PC-3 (cell line): ENCODE measurements at regions not wholly inside any gene's neighbourhood (a gene's known extent, or its start where the extent isn't known, plus 50 kb on each side); places are given as distances from the start of the nearest gene placed in this dataset.

Source experiments
- ATAC-seq: fragments of 200-7000 bp; cut with Tn5 transposase; 2 replicates; pipeline ENCODE4 v1.9.1; 2020; ENCODE audit warnings: mild to moderate bottlenecking, moderate library complexity
- BruUV-seq: library from RNA; stranded (reverse); fragments of 400-500 nt; replicated peaks from 2 replicates; lab custom pipeline; 2021; lab: Mats Ljungman, UMichigan
- CTCF ChIA-PET: fragments of 300-600 bp; sonication (Branson Sonifier 250); formaldehyde crosslinking; loops from one replicate; lab custom pipeline; 2022; ENCODE audit warnings: antibody characterized with exemption; lab: Charles Lee
- POLR2A ChIA-PET: fragments of 300-600 bp; sonication (Branson Sonifier 250); formaldehyde crosslinking; loops from one replicate; lab custom pipeline; 2022; ENCODE audit warnings: antibody characterized with exemption; ENCODE audit not compliant: unreplicated experiment; lab: Charles Lee
- DNase-seq: peaks from one replicate; pipeline ENCODE4 v3.0.0-alpha.2; 2015
- H2AFZ ChIP-seq: fragments of 300-600 bp; sonication (generic); 2 replicates; pipeline ENCODE4 v1.6.0; 2016; ENCODE audit warnings: antibody characterized with exemption, low read length
- H3F3A ChIP-seq: fragments of 300-600 bp; sonication (generic); one replicate; pipeline ENCODE4 v1.6.0; 2017; ENCODE audit warnings: antibody characterized with exemption, low read length, control low read depth, mild to moderate bottlenecking; ENCODE audit not compliant: unreplicated experiment
- H3K27ac ChIP-seq: fragments of 300-600 bp; sonication (generic); 2 replicates; pipeline ENCODE4 v1.5.1; 2016; ENCODE audit warnings: mild to moderate bottlenecking, low read length
- H3K27me3 ChIP-seq: fragments of 300-600 bp; sonication (generic); 2 replicates; pipeline ENCODE4 v1.6.1; 2016; ENCODE audit warnings: low read length, mixed read lengths
- H3K36me3 ChIP-seq: fragments of 300-600 bp; sonication (generic); 2 replicates; pipeline ENCODE4 v1.6.1; 2016; ENCODE audit warnings: low read depth, mixed run types, low read length, mixed read lengths
- H3K4me1 ChIP-seq: fragments of 300-600 bp; sonication (generic); 2 replicates; pipeline ENCODE4 v1.5.1; 2016; ENCODE audit warnings: low read length; ENCODE audit not compliant: insufficient read depth
- H3K4me2 ChIP-seq: fragments of 300-600 bp; sonication (generic); 2 replicates; pipeline ENCODE4 v1.6.0; 2016; ENCODE audit warnings: low read length
- H3K4me3 ChIP-seq: fragments of 300-600 bp; sonication (generic); 2 replicates; pipeline ENCODE4 v1.5.1; 2016; ENCODE audit warnings: mild to moderate bottlenecking, low read length, mixed read lengths
- H3K79me2 ChIP-seq: fragments of 300-600 bp; sonication (generic); 2 replicates; pipeline ENCODE4 v1.6.1; 2017; ENCODE audit warnings: low read length, mixed read lengths
- H3K9ac ChIP-seq: fragments of 300-600 bp; sonication (generic); 2 replicates; pipeline ENCODE4 v1.6.0; 2016; ENCODE audit warnings: mild to moderate bottlenecking, low read length
- H3K9me2 ChIP-seq: fragments of 300-600 bp; sonication (generic); replicated peaks from 2 replicates; pipeline ENCODE4 v1.6.1; 2016; ENCODE audit warnings: mixed run types, low read length, mixed read lengths
- H3K9me3 ChIP-seq: fragments of 300-600 bp; sonication (generic); 2 replicates; pipeline ENCODE4 v1.6.1; 2016; ENCODE audit warnings: low read length, mixed read lengths
- H4K20me1 ChIP-seq: fragments of 300-600 bp; sonication (generic); 2 replicates; pipeline ENCODE4 v1.6.1; 2016; ENCODE audit warnings: low read length, mixed read lengths
- EZH2 ChIP-seq: fragments of 300-600 bp; sonication (generic); IDR thresholded peaks from one replicate; pipeline ENCODE4 v1.6.1; 2017; ENCODE audit warnings: antibody characterized with exemption, mild to moderate bottlenecking, low read length; ENCODE audit not compliant: unreplicated experiment
- EZH2phosphoT487 ChIP-seq: fragments of 300-600 bp; sonication (generic); IDR thresholded peaks from 2 replicates; pipeline ENCODE4 v1.6.1; 2018; ENCODE audit warnings: mild to moderate bottlenecking, antibody characterized with exemption, low read length, borderline replicate concordance
- intact Hi-C: fragments of 100-400 bp; cut with micrococcal nuclease; formaldehyde crosslinking; loops from 2 replicates; pipeline ENCODE4 v1.9.0; 2023
- TF ChIP-seq, protein P1 (sequence below): fragments of 300-600 bp; sonication (generic); conservative IDR thresholded peaks from 2 replicates; pipeline ENCODE4 v1.5.1; 2017; ENCODE audit warnings: antibody characterized with exemption, low read depth, mild to moderate bottlenecking, low read length

GRCh38 chr3:188060840-188061544 is 93.0 kb upstream of the LPP start:
- POLR2A ChIA-PET, result interaction anchor here (0.6 kb wide), 1 partner anchor 316 kb away, joined by 4 read pairs; the partner anchor contains the start of gene BCL6
- DNase-seq, result peak; percentile 81

GRCh38 chr3:188062216-188062615 is 91.7 kb upstream of the LPP start:
- no peak overlapping the region for H3K27ac ChIP-seq
- no TSS peak for BruUV-seq
- no peaks in the 10 kb centered on the region for H3K9me2 ChIP-seq
- ATAC-seq (no peak), DNase-seq (no peak)
- no peaks in the 10 kb centered on the region for H3K9me3 ChIP-seq
- no peaks in the 10 kb centered on the region for H3K27me3 ChIP-seq
- no peak overlapping the region for H3K4me3 ChIP-seq
- H4K20me1 ChIP-seq, result no peaks in the 10 kb centered on the region
- CTCF ChIA-PET, result no interaction called here
- intact Hi-C loops, result no loop called here
- no peaks in the 10 kb centered on the region for H3F3A ChIP-seq
- POLR2A ChIA-PET, result no interaction called here
- H3K4me1 ChIP-seq, result peaks cover 21% of the 10 kb centered on the region
- H3K4me2 ChIP-seq, result no peak overlapping the region
- TF ChIP-seq EZH2 (no peak), EZH2phosphoT487 (no peak)
- TF ChIP-seq, protein P1, sequence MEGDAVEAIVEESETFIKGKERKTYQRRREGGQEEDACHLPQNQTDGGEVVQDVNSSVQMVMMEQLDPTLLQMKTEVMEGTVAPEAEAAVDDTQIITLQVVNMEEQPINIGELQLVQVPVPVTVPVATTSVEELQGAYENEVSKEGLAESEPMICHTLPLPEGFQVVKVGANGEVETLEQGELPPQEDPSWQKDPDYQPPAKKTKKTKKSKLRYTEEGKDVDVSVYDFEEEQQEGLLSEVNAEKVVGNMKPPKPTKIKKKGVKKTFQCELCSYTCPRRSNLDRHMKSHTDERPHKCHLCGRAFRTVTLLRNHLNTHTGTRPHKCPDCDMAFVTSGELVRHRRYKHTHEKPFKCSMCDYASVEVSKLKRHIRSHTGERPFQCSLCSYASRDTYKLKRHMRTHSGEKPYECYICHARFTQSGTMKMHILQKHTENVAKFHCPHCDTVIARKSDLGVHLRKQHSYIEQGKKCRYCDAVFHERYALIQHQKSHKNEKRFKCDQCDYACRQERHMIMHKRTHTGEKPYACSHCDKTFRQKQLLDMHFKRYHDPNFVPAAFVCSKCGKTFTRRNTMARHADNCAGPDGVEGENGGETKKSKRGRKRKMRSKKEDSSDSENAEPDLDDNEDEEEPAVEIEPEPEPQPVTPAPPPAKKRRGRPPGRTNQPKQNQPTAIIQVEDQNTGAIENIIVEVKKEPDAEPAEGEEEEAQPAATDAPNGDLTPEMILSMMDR, result no peak
- H3K79me2 ChIP-seq, result no peaks in the 10 kb centered on the region
- no peak overlapping the region for H2AFZ ChIP-seq
- H3K36me3 ChIP-seq, result no peaks in the 10 kb centered on the region
- no peak overlapping the region for H3K9ac ChIP-seq

More at GRCh38 chr3:188060840-188061544, 93.0 kb upstream of the LPP start:
- no peak overlapping the region for H3K27ac ChIP-seq
- H3K4me3 ChIP-seq, result no peak overlapping the region
- H3K4me2 ChIP-seq, result peak overlapping the region; percentile 44
- CTCF ChIA-PET, result no interaction called here
- H4K20me1 ChIP-seq, result no peaks in the 10 kb centered on the region
- no peaks in the 10 kb centered on the region for H3K79me2 ChIP-seq
- H3K27me3 ChIP-seq, result no peaks in the 10 kb centered on the region
- TF ChIP-seq EZH2phosphoT487, result no peak
- TF ChIP-seq, protein P1, result peak; percentile 45
- no peak for TF ChIP-seq EZH2
- H3K9ac ChIP-seq, result no peak overlapping the region
- no peaks in the 10 kb centered on the region for H3F3A ChIP-seq
- no peaks in the 10 kb centered on the region for H3K9me2 ChIP-seq
- peaks cover 21% of the 10 kb centered on the region for H3K4me1 ChIP-seq
- H2AFZ ChIP-seq, result no peak overlapping the region
- BruUV-seq, result no TSS peak
- no peaks in the 10 kb centered on the region for H3K9me3 ChIP-seq
- no peaks in the 10 kb centered on the region for H3K36me3 ChIP-seq
- intact Hi-C loops, result no loop called here
- peak; percentile 93 for ATAC-seq

GRCh38 chr3:188064831-188065493 is 89.0 kb upstream of the LPP start:
- H3K4me1 ChIP-seq, result peaks cover 25% of the 10 kb centered on the region
- H3K27ac ChIP-seq, result no peak overlapping the region
- H3K9ac ChIP-seq, result no peak overlapping the region
- DNase-seq (no peak), ATAC-seq (no peak)
- H3K9me2 ChIP-seq, result no peaks in the 10 kb centered on the region
- H3K4me2 ChIP-seq, result no peak overlapping the region
- no peak overlapping the region for H3K4me3 ChIP-seq
- no peak for TF ChIP-seq EZH2phosphoT487
- no peak for TF ChIP-seq EZH2
- TF ChIP-seq, protein P1, result no peak
- no peak overlapping the region for H2AFZ ChIP-seq
- BruUV-seq, result no TSS peak
- H4K20me1 ChIP-seq, result no peaks in the 10 kb centered on the region
- no peaks in the 10 kb centered on the region for H3K79me2 ChIP-seq
- ChIA-PET CTCF (no interaction called here), POLR2A (no interaction called here)
- intact Hi-C loops, result loop anchor here (5.0 kb wide), 1 partner anchor 292 kb away; no protein-coding TSS in a partner anchor
- no peaks in the 10 kb centered on the region for H3K9me3 ChIP-seq
- no peaks in the 10 kb centered on the region for H3K27me3 ChIP-seq
- H3K36me3 ChIP-seq, result no peaks in the 10 kb centered on the region
- no peaks in the 10 kb centered on the region for H3F3A ChIP-seq
